ENCODE measurements at regions not wholly inside any gene's neighbourhood (a gene's known extent, or its start where the extent isn't known, plus 50 kb on each side); places are given as distances from the start of the nearest gene placed in this dataset.

DNA sequence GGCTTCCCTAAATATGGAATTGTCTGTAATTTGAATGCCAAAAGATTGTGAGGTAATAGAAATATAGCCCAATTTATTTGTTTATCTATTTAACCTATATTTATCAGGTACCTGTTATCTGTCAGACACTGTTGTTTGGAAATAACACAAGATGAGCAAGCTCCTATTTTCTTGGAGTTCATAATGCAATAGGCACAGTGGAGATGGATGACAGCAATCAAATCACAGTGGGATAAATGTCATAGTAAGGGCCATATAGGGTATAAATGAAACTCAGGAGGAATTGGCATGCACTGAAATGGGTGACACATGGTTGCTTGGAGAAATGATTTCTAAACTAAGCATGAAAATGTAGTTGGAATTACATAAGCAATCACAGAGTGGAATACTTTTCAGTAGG lies 761.8 kb upstream of the MBL2 start:
- Histone ChIP-seq H3K27me3 (ENCODE audit: insufficient read depth, low read depth) (no peaks in the 10 kb centered on the region), H3K4me1 (replicated peaks; ENCODE audit: insufficient read depth) (no peaks in the 10 kb centered on the region), H2AFZ (no peak overlapping the region), H3K9me3 (ENCODE audit: insufficient read depth, low read depth) (no peaks in the 10 kb centered on the region), H3K9me2 (ENCODE audit: insufficient read depth) (no peaks in the 10 kb centered on the region), H3K4me2 (no peak overlapping the region), H3K79me2 (ENCODE audit: low read depth) (no peaks in the 10 kb centered on the region), H3F3A (ENCODE audit: insufficient read depth, low read depth) (no peaks in the 10 kb centered on the region), H3K27ac (no peak overlapping the region), H3K4me3 (no peak overlapping the region), H3K36me3 (ENCODE audit: low read depth) (no peaks in the 10 kb centered on the region), H4K20me1 (ENCODE audit: insufficient read depth) (no peaks in the 10 kb centered on the region)
- POLR2A ChIA-PET (ENCODE audit: unreplicated experiment): no interaction called here
- no peak for DNase-seq
- intact Hi-C loops (cut with micrococcal nuclease; ENCODE audit: unreplicated experiment): no loop called here
- TF ChIP-seq CTCF (conservative IDR thresholded peaks at IDR 0.05): no peak
- TF ChIP-seq EZH2 (IDR thresholded peaks at IDR 0.05; ENCODE audit: low read depth): no peak
- no TSS peak for BruUV-seq (replicated peaks)
- CTCF ChIA-PET: no interaction called here

GRCh38 chr10:53528974-53529373 lies 756.4 kb upstream of the MBL2 start:
- no peak overlapping the region for H3K4me3 ChIP-seq
- H3F3A ChIP-seq (ENCODE audit: insufficient read depth, low read depth): no peaks in the 10 kb centered on the region
- no peak for DNase-seq
- TF ChIP-seq EZH2 (IDR thresholded peaks at IDR 0.05; ENCODE audit: low read depth) (no peak), CTCF (conservative IDR thresholded peaks at IDR 0.05) (no peak)
- no peak overlapping the region for H3K4me2 ChIP-seq
- H2AFZ ChIP-seq: no peak overlapping the region
- no peaks in the 10 kb centered on the region for H3K9me2 ChIP-seq (ENCODE audit: insufficient read depth)
- POLR2A ChIA-PET (ENCODE audit: unreplicated experiment): no interaction called here
- BruUV-seq (replicated peaks): no TSS peak
- intact Hi-C loops (cut with micrococcal nuclease; ENCODE audit: unreplicated experiment): no loop called here
- no peaks in the 10 kb centered on the region for H3K4me1 ChIP-seq (replicated peaks; ENCODE audit: insufficient read depth)
- no peaks in the 10 kb centered on the region for H3K9me3 ChIP-seq (ENCODE audit: insufficient read depth, low read depth)
- no peaks in the 10 kb centered on the region; the same call in 1 of the 2 replicates for H4K20me1 ChIP-seq (ENCODE audit: insufficient read depth)
- H3K79me2 ChIP-seq (ENCODE audit: low read depth): no peaks in the 10 kb centered on the region
- no peaks in the 10 kb centered on the region for H3K27me3 ChIP-seq (ENCODE audit: insufficient read depth, low read depth)
- H3K36me3 ChIP-seq (ENCODE audit: low read depth): no peaks in the 10 kb centered on the region
- CTCF ChIA-PET: no interaction called here
- no peak overlapping the region for H3K27ac ChIP-seq

DNA sequence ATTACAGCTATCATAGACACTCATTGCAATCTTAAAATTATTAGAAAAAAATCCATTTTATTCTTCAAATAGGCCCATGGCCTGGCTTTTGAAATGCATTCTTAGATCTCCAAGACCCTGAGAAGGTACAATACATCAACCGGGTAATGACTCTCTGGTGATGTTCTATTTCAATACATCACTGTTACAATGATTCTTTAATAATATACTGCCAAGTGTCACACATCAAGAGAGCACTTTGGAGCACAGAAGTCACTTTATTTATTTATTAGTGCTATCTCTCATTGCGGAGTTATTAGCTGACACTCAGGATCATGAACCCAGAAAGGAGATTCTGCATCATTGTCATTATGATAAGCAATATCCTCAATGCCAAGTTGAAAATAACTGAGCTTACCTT lies 748.5 kb upstream of the MBL2 start:
- no peak overlapping the region for H3K4me2 ChIP-seq
- no TSS peak for BruUV-seq (replicated peaks)
- TF ChIP-seq CTCF (conservative IDR thresholded peaks at IDR 0.05) (no peak), EZH2 (IDR thresholded peaks at IDR 0.05; ENCODE audit: low read depth) (no peak)
- no peak overlapping the region for H3K27ac ChIP-seq
- CTCF ChIA-PET: no interaction called here
- H3F3A ChIP-seq (ENCODE audit: insufficient read depth, low read depth): no peaks in the 10 kb centered on the region
- no peaks in the 10 kb centered on the region for H3K27me3 ChIP-seq (ENCODE audit: insufficient read depth, low read depth)
- intact Hi-C loops (cut with micrococcal nuclease; ENCODE audit: unreplicated experiment): no loop called here
- H2AFZ ChIP-seq: no peak overlapping the region
- no peaks in the 10 kb centered on the region for H3K4me1 ChIP-seq (replicated peaks; ENCODE audit: insufficient read depth)
- H3K79me2 ChIP-seq (ENCODE audit: low read depth): no peaks in the 10 kb centered on the region
- no peak for DNase-seq
- POLR2A ChIA-PET (ENCODE audit: unreplicated experiment): no interaction called here
- H3K4me3 ChIP-seq: no peak overlapping the region
- H3K9me3 ChIP-seq (ENCODE audit: insufficient read depth, low read depth): no peaks in the 10 kb centered on the region
- no peaks in the 10 kb centered on the region for H3K9me2 ChIP-seq (ENCODE audit: insufficient read depth)
- no peaks in the 10 kb centered on the region for H4K20me1 ChIP-seq (ENCODE audit: insufficient read depth)
- H3K36me3 ChIP-seq (ENCODE audit: low read depth): no peaks in the 10 kb centered on the region
